ENCODE measurements at regions not wholly inside any gene's neighbourhood (a gene's known extent, or its start where the extent isn't known, plus 50 kb on each side); places are given as distances from the start of the nearest gene placed in this dataset.

DNA sequence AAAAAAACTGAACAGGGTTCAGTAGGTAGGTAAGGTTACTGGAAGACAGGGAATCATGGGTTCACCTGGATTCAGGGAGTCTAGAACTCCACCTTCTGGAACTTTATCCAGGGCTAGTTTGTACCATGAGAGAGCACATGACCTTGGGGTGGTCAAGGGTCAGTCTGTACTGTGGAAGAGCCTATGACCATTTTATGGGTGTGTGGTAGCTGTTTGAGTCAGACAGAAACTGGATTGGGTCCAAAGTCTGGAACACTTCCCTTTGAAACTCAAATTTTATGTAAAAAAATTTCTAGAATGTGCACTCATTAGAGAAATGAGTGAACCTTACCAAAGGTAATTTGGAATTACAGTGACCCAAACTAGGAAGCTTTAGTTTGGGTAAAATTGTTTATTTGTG lies 486.0 kb upstream of the AGTR1 start:
- Histone ChIP-seq H3K9me3 (no peaks in the 10 kb centered on the region), H3K27me3 (no peaks in the 10 kb centered on the region), H3K4me3 (no peak overlapping the region), H3K36me3 (no peaks in the 10 kb centered on the region), H3K4me1 (no peaks in the 10 kb centered on the region), H3K27ac (no peak overlapping the region)
- DNase-seq (no peak), ATAC-seq (no peak)
- TF ChIP-seq, protein P1, sequence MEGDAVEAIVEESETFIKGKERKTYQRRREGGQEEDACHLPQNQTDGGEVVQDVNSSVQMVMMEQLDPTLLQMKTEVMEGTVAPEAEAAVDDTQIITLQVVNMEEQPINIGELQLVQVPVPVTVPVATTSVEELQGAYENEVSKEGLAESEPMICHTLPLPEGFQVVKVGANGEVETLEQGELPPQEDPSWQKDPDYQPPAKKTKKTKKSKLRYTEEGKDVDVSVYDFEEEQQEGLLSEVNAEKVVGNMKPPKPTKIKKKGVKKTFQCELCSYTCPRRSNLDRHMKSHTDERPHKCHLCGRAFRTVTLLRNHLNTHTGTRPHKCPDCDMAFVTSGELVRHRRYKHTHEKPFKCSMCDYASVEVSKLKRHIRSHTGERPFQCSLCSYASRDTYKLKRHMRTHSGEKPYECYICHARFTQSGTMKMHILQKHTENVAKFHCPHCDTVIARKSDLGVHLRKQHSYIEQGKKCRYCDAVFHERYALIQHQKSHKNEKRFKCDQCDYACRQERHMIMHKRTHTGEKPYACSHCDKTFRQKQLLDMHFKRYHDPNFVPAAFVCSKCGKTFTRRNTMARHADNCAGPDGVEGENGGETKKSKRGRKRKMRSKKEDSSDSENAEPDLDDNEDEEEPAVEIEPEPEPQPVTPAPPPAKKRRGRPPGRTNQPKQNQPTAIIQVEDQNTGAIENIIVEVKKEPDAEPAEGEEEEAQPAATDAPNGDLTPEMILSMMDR (IDR thresholded peaks at IDR 0.05 in 4 of 5, conservative IDR thresholded peaks at IDR 0.05 in 1 of 5): no peak
- no peak for TF ChIP-seq POLR2A (IDR thresholded peaks at IDR 0.05)
- intact Hi-C loops (cut with DNase I; ENCODE audit: low total_unique reads): no loop called here
- in situ Hi-C loops (cut with MboI; ENCODE audit: low sequenced_read_pairs in 4 of 4): no loop called here

DNA sequence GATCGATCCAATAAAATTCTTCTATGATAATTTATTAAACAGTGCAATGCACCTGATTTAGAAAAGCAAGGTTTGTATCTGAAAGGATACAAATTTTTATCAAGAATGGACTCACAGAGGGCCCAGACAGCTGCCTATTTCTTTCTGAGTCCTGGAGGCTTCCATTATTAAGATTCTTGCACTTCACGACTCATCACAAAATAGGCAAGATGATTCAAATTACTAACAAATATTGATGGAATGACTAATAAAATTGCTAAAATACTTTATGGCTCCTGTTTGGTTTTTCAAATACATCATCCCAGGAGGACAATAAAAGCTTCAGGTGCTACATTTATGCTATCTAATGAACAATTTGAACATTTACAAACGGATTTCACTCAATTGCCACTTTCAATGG lies 483.0 kb upstream of the AGTR1 start:
- no peaks in the 10 kb centered on the region for H3K27me3 ChIP-seq
- DNase-seq (no peak), ATAC-seq (no peak)
- TF ChIP-seq, protein P1 (IDR thresholded peaks at IDR 0.05 in 4 of 5, conservative IDR thresholded peaks at IDR 0.05 in 1 of 5): no peak
- TF ChIP-seq POLR2A (IDR thresholded peaks at IDR 0.05): no peak
- H3K4me1 ChIP-seq: no peaks in the 10 kb centered on the region
- H3K27ac ChIP-seq: no peak overlapping the region
- no peaks in the 10 kb centered on the region for H3K36me3 ChIP-seq
- H3K4me3 ChIP-seq: no peak overlapping the region
- no peaks in the 10 kb centered on the region for H3K9me3 ChIP-seq
- intact Hi-C loops (cut with DNase I; ENCODE audit: low total_unique reads) (no loop called here), in situ Hi-C loops (cut with MboI; ENCODE audit: low sequenced_read_pairs in 4 of 4) (no loop called here)

DNA sequence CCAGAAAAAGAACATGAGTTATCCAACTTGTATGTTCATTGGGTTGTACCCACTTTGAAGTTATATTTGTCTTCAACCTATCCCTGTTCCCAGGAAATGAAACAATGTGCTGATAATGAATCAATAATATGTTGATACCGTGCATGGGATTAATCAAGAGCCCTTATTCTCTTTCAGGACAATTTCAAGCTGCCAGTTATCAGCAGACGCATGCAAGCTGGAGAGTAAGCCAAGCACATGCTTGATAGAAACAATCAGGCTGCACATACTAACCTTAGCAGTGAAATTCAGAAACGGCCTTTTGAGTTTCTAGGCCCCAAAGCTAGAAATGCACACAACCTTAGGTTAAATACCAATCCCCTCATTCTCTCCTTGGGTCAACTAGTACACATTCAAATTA lies 480.4 kb upstream of the AGTR1 start:
- H3K27ac ChIP-seq: no peak overlapping the region
- intact Hi-C loops (cut with DNase I; ENCODE audit: low total_unique reads) (no loop called here), in situ Hi-C loops (cut with MboI; ENCODE audit: low sequenced_read_pairs in 4 of 4) (no loop called here)
- no peak for ATAC-seq
- no peaks in the 10 kb centered on the region for H3K27me3 ChIP-seq
- H3K9me3 ChIP-seq: no peaks in the 10 kb centered on the region
- H3K36me3 ChIP-seq: no peaks in the 10 kb centered on the region
- no peak for DNase-seq
- no peak for TF ChIP-seq POLR2A (IDR thresholded peaks at IDR 0.05)
- TF ChIP-seq, protein P1 (IDR thresholded peaks at IDR 0.05 in 4 of 5, conservative IDR thresholded peaks at IDR 0.05 in 1 of 5): no peak
- H3K4me1 ChIP-seq: no peaks in the 10 kb centered on the region
- H3K4me3 ChIP-seq: no peak overlapping the region

DNA sequence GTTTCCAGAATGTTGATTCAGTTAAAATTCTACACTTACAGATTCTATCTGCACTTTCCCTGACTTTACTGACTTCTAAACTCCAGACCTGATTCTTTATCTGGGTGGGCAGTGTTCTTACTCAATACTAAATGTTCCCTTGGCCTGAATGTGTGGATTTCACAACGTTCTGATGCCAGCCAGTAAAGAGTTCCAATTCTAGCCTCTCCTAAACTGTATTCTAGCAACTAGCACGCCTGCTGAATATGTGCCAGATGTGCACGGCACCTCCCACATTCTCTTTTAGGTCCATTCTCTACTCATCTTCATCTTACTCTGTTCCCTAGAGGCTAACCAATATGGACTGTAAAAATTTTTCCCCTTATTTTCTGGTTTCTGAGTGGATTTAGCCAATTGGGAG lies 479.5 kb upstream of the AGTR1 start:
- H3K9me3 ChIP-seq: no peaks in the 10 kb centered on the region
- no peak overlapping the region for H3K27ac ChIP-seq
- no peaks in the 10 kb centered on the region for H3K36me3 ChIP-seq
- no peak overlapping the region for H3K4me3 ChIP-seq
- no peak for DNase-seq
- in situ Hi-C loops (cut with MboI; ENCODE audit: low sequenced_read_pairs in 4 of 4): no loop called here
- H3K4me1 ChIP-seq: no peaks in the 10 kb centered on the region
- H3K27me3 ChIP-seq: no peaks in the 10 kb centered on the region
- TF ChIP-seq, protein P1 (IDR thresholded peaks at IDR 0.05 in 4 of 5, conservative IDR thresholded peaks at IDR 0.05 in 1 of 5): no peak
- no peak for TF ChIP-seq POLR2A (IDR thresholded peaks at IDR 0.05)
- intact Hi-C loops (cut with DNase I; ENCODE audit: low total_unique reads): no loop called here
- no peak for ATAC-seq

DNA sequence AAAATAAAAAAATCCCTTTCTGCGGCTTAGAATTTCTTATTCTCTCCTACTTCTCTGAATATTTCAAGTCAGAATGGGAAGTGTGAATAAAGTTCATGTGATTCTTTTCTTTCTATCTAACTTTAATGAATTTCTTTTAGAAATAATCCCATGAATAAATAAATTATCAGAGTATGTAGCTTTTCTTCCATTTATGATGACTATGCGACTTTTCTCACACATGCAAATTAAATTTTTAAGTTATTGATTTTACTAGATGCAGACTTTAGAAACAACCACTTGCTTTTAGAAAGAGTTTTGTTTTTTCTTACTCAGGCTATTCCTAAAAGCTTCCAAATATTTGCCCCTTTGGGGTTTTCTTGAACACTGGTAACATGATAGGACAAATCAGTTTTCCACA lies 477.7 kb upstream of the AGTR1 start:
- no peak for DNase-seq
- in situ Hi-C loops (cut with MboI; ENCODE audit: low sequenced_read_pairs in 4 of 4): no loop called here

More for the DNA sequence above, 477.7 kb upstream of the AGTR1 start:
- intact Hi-C loops (cut with DNase I; ENCODE audit: low total_unique reads): no loop called here
- Histone ChIP-seq H3K9me3 (no peaks in the 10 kb centered on the region), H3K27me3 (no peaks in the 10 kb centered on the region), H3K4me3 (no peak overlapping the region), H3K4me1 (no peaks in the 10 kb centered on the region), H3K27ac (no peak overlapping the region), H3K36me3 (no peaks in the 10 kb centered on the region)
- no peak for ATAC-seq
- TF ChIP-seq POLR2A (IDR thresholded peaks at IDR 0.05): no peak
